Panc1 (cell line): ENCODE measurements at regions not wholly inside any gene's neighbourhood (a gene's known extent, or its start where the extent isn't known, plus 50 kb on each side); places are given as distances from the start of the nearest gene placed in this dataset.

Source experiments
- ATAC-seq: fragments of 200-7000 bp; cut with Tn5 transposase; 2 replicates; pipeline ENCODE4 v1.9.1; 2020; ENCODE audit warnings: mild to moderate bottlenecking, moderate library complexity
- BruUV-seq: library from RNA; stranded (reverse); fragments of 400-500 nt; replicated peaks from 2 replicates; lab custom pipeline; 2021; lab: Mats Ljungman, UMichigan
- CTCF ChIA-PET: fragments of 300-600 bp; sonication (Branson Sonifier 250); formaldehyde crosslinking; loops from one replicate; lab custom pipeline; 2022; ENCODE audit warnings: antibody characterized with exemption; lab: Charles Lee
- POLR2A ChIA-PET: fragments of 300-600 bp; sonication (Branson Sonifier 250); formaldehyde crosslinking; loops from one replicate; lab custom pipeline; 2022; ENCODE audit warnings: antibody characterized with exemption; lab: Charles Lee
- DNase-seq: peaks from one replicate; pipeline ENCODE4 v3.0.0-alpha.2; 2010; ENCODE audit warnings: low read depth, low spot score
- H3K27ac ChIP-seq: 2 replicates; pipeline ENCODE4 v1.5.1; 2011; ENCODE audit warnings: mild to moderate bottlenecking, low read length, inconsistent platforms
- H3K27me3 ChIP-seq: fragments of 200-500 bp; sonication (Bioruptor generic); 2 replicates; pipeline ENCODE4 v1.6.0; 2014; ENCODE audit warnings: low read length, inconsistent platforms; ENCODE audit not compliant: control insufficient read depth, insufficient read depth
- H3K36me3 ChIP-seq: fragments of 200-500 bp; sonication (Bioruptor generic); 2 replicates; pipeline ENCODE4 v1.5.1; 2014; ENCODE audit warnings: inconsistent platforms, mild to moderate bottlenecking, low read length, moderate library complexity; ENCODE audit not compliant: control insufficient read depth, insufficient read depth
- H3K4me1 ChIP-seq: 2 replicates; pipeline ENCODE4 v1.5.1; 2011; ENCODE audit warnings: inconsistent platforms, mild to moderate bottlenecking, low read length, moderate library complexity; ENCODE audit not compliant: control insufficient read depth, insufficient read depth
- H3K4me3 ChIP-seq, 2 experiments: 2 replicates each; pipeline ENCODE4 v1.5.1; 2011 to 2012; ENCODE audit warnings: low read depth in 2 of 2, low read length in 2 of 2, mild to moderate bottlenecking in 2 of 2, inconsistent platforms in 1 of 2, moderate library complexity in 1 of 2
- H3K9me3 ChIP-seq: fragments of 200-500 bp; sonication (Bioruptor generic); 2 replicates; pipeline ENCODE4 v1.5.1; 2014; ENCODE audit warnings: low read depth, mild to moderate bottlenecking, inconsistent platforms, low read length, moderate library complexity; ENCODE audit not compliant: control insufficient read depth, insufficient read depth
- CTCF ChIP-seq: fragments of 450-650 bp; IDR thresholded peaks from 2 replicates; pipeline ENCODE4 v1.5.1; 2017; ENCODE audit warnings: mild to moderate bottlenecking
- POLR2AphosphoS5 ChIP-seq: IDR thresholded peaks from 2 replicates; pipeline ENCODE4 v1.6.1; 2012; ENCODE audit warnings: mild to moderate bottlenecking, low read depth, low read length, moderate library complexity
- REST ChIP-seq, 2 experiments: IDR thresholded peaks; 2 replicates each; pipeline ENCODE4 v1.6.1; 2011 to 2012; ENCODE audit warnings: low read depth in 2 of 2, control low read depth in 1 of 2, low read length in 1 of 2, mild to moderate bottlenecking in 1 of 2, moderate library complexity in 1 of 2; ENCODE audit not compliant: insufficient read depth in 1 of 2
- SIN3A ChIP-seq: IDR thresholded peaks from 2 replicates; pipeline ENCODE4 v1.6.1; 2012; ENCODE audit warnings: low read depth, mild to moderate bottlenecking, low read length, moderate library complexity, borderline replicate concordance; ENCODE audit not compliant: insufficient read depth
- TCF7L2 ChIP-seq: IDR thresholded peaks from 2 replicates; pipeline ENCODE4 v1.6.1; 2011; ENCODE audit warnings: mild to moderate bottlenecking, low read depth, low read length, inconsistent platforms
- in situ Hi-C: cut with HindIII; loops from 2 replicates; pipeline ENCODE4 v1.10.0; 2016; ENCODE audit warnings: low sequenced_read_pairs, low pct_unique_long_range_greater_than_20kb
- intact Hi-C: fragments of 100-400 bp; cut with micrococcal nuclease; formaldehyde crosslinking; loops from one replicate; pipeline ENCODE4 v1.10.0; 2022; ENCODE audit not compliant: unreplicated experiment

DNA sequence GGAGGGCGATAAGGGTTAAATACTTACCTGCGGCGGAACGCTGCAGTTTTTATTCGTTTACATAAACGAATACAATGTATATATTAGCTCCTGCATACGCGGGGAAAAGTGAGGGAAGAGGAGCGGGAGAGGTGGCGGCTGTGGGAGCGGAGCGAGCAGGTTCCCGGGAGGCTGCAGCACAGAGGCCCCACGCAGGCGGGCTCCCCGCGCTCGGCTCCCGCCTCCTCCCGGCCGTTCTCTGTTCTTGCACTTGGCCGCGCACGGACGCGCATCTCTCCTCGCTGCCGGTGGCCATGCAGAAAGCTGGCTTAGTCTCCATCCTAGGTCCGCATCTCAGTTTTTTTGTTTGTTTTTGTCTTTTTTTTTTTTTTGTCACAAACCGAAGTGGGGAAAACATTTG lies 340.4 kb upstream of the FAT1 start:
- no TSS peak for BruUV-seq
- in situ Hi-C loops = no loop called here

DNA sequence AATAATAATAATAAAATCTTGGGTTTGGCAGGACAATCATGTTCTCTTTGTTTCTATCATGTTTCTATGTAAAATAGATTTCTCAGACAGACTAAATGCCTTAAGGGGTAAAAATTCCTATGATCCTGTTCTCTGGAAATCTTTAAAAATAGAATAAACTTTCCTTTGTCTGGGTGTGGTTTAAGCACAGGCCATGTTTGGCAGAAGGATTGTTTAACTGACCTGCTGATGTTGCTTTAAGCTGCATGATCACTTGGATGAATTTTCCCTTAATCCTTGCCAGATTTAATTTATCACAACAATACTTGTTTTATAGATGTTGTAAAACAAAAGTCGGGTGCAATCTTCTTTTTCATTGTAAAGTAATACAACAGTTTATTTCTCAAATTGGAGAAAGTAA lies 341.7 kb upstream of the FAT1 start:
- H3K4me3 ChIP-seq = no peak overlapping the region
- no peaks in the 10 kb centered on the region for H3K36me3 ChIP-seq
- BruUV-seq = no TSS peak
- no peak for TF ChIP-seq CTCF
- TF ChIP-seq POLR2AphosphoS5 = no peak
- no peak for TF ChIP-seq TCF7L2
- no peak for TF ChIP-seq REST (IDR thresholded peaks at IDR 0.05; ENCODE audit: insufficient read depth in 1 of 2, low read depth in 2 of 2, low read length in 1 of 2)
- TF ChIP-seq SIN3A = no peak
- H3K4me1 ChIP-seq = no peaks in the 10 kb centered on the region
- H3K27ac ChIP-seq = no peak overlapping the region
- intact Hi-C loops = no loop called here
- DNase-seq (no peak), ATAC-seq (no peak)
- H3K9me3 ChIP-seq = no peaks in the 10 kb centered on the region
- in situ Hi-C loops = no loop called here
- H3K27me3 ChIP-seq = no peaks in the 10 kb centered on the region
- CTCF ChIA-PET = no interaction called here
- POLR2A ChIA-PET = no interaction called here

More for the DNA sequence above, 340.4 kb upstream of the FAT1 start:
- POLR2A ChIA-PET = no interaction called here
- no peak overlapping the region for H3K4me3 ChIP-seq
- intact Hi-C loops = no loop called here
- no peaks in the 10 kb centered on the region for H3K36me3 ChIP-seq
- DNase-seq (no peak), ATAC-seq (no peak)
- no peaks in the 10 kb centered on the region for H3K4me1 ChIP-seq
- H3K27ac ChIP-seq = no peak overlapping the region
- H3K9me3 ChIP-seq = no peaks in the 10 kb centered on the region
- TF ChIP-seq TCF7L2 = no peak
- TF ChIP-seq REST (IDR thresholded peaks at IDR 0.05; ENCODE audit: insufficient read depth in 1 of 2, low read depth in 2 of 2, low read length in 1 of 2) = no peak
- TF ChIP-seq POLR2AphosphoS5 = no peak
- no peak for TF ChIP-seq SIN3A
- no peak for TF ChIP-seq CTCF
- H3K27me3 ChIP-seq = no peaks in the 10 kb centered on the region
- CTCF ChIA-PET = no interaction called here
